Lower leg skin (tissue), 3 donors: ENCODE measurements at regions not wholly inside any gene's neighbourhood (a gene's known extent, or its start where the extent isn't known, plus 50 kb on each side); places are given as distances from the start of the nearest gene placed in this dataset.

Source experiments
- CTCF ChIP-seq, 3 donors: fragments of 450-650 bp; IDR thresholded peaks; one replicate each; pipeline ENCODE4 v1.5.1; 2016; ENCODE audit warnings: antibody characterized with exemption in 3 of 3, mild to moderate bottlenecking in 3 of 3, moderate library complexity in 2 of 3
- POLR2A ChIP-seq, 2 donors: fragments of 450-650 bp; IDR thresholded peaks; one replicate each; pipeline ENCODE4 v1.6.1; 2016 to 2017; ENCODE audit warnings: antibody characterized with exemption in 2 of 2, mild to moderate bottlenecking in 1 of 2, moderate library complexity in 1 of 2

GRCh38 chr3:110210086-110210660, 861.4 kb upstream of the NECTIN3 start:
- TF ChIP-seq CTCF (IDR thresholded peaks at IDR 0.05), result no peak
- no peak for TF ChIP-seq POLR2A (IDR thresholded peaks at IDR 0.05)
